ENCODE measurements at regions not wholly inside any gene's neighbourhood (a gene's known extent, or its start where the extent isn't known, plus 50 kb on each side); places are given as distances from the start of the nearest gene placed in this dataset.
"Not testable (repeated sequence)": the region's sequence is repeated elsewhere in the genome, so short reads cannot be mapped to it uniquely, and the experiment has no call there.

DNA sequence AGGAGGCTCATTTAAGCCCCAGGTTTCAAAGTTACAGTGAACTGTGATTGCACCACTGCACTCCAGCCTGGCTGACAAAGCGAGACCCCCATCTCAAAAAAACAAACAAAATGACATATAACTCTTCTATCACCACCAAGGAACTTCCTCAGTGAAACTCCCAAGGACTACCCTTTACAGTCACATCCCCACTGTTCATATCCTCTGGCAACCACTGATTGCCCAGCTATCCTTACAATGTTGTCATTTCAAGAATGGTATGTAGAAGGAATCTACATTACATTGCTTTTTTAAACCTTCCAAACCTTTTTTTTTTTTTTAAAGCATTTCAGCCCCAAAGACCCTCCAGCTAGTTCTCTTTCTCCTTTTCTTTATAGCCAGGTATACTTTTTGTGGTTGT is 123.1 kb upstream of the CARMIL1 start:
- H3K4me3 ChIP-seq (ENCODE audit: control insufficient read depth in 1 of 7, extremely low read depth in 1 of 7, insufficient read depth in 4 of 7, low read depth in 2 of 7, low read length in 6 of 7), result no peak overlapping the region
- CTCF ChIA-PET, result interaction anchor here (0.6 to 1.1 kb wide), 2 partner anchors 10 to 20 kb away, joined by 3 read pairs; no protein-coding TSS in a partner anchor
- no peak for DNase-seq
- H3K4me1 ChIP-seq (ENCODE audit: control extremely low read depth in 1 of 4, control insufficient read depth in 4 of 4, insufficient read depth in 4 of 4, low read length in 3 of 4), result peaks cover 10 to 22% (median 18%) of the 10 kb centered on the region in 4 experiments
- peaks cover 0 to 29% (median 11%) of the 10 kb centered on the region in 5 experiments for H3K9me3 ChIP-seq (ENCODE audit: control extremely low read depth in 1 of 5, control insufficient read depth in 4 of 5, insufficient read depth in 2 of 5, low read depth in 1 of 5, low read length in 4 of 5)
- WGBS (ENCODE audit: insufficient coverage), result no CpG with 5 or more reads among the region's 1 CpG
- POLR2A ChIA-PET, result no interaction called here
- H3K36me3 ChIP-seq (ENCODE audit: control insufficient read depth in 4 of 4, insufficient read depth in 4 of 4, low read length in 3 of 4), result peaks cover 0 to 29% (median 10%) of the 10 kb centered on the region in 4 experiments
- no peaks in the 10 kb centered on the region for H3K27me3 ChIP-seq (replicated peaks in 2 of 5; ENCODE audit: control insufficient read depth in 4 of 5, insufficient read depth in 5 of 5, low read length in 4 of 5)
- H3K27ac ChIP-seq (ENCODE audit: insufficient read depth in 1 of 2, low read depth in 1 of 2, low read length in 2 of 2, poor library complexity in 1 of 2, severe bottlenecking in 2 of 2), result no peak overlapping the region

DNA sequence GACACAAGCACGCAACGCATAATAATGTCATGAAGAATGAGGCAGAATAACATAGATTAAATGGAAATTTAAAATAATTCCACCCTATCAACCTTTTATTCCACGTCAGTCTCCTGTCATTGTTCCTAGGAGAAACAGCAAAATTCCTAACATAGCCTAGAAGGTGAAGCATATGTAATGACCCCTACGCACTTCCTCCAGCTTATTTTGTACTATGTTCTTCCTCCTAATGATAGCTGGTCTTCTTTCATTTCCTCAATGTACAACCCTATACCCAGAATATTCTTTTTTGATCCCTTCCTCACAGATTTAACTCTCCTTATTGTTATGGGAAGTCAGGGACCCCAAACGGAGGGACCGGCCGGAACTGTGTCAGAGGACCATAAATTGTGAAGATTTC is 122.0 kb upstream of the CARMIL1 start:
- H3K4me3 ChIP-seq (ENCODE audit: control insufficient read depth in 1 of 7, extremely low read depth in 1 of 7, insufficient read depth in 4 of 7, low read depth in 2 of 7, low read length in 6 of 7), result no peak overlapping the region
- 86% methylated on average over 1 of the region's 7 CpGs for WGBS (ENCODE audit: insufficient coverage)
- no peak for DNase-seq
- peaks cover 0 to 27% (median 11%) of the 10 kb centered on the region in 5 experiments for H3K9me3 ChIP-seq (ENCODE audit: control extremely low read depth in 1 of 5, control insufficient read depth in 4 of 5, insufficient read depth in 2 of 5, low read depth in 1 of 5, low read length in 4 of 5)
- peaks cover 0 to 31% (median 10%) of the 10 kb centered on the region in 4 experiments for H3K36me3 ChIP-seq (ENCODE audit: control insufficient read depth in 4 of 4, insufficient read depth in 4 of 4, low read length in 3 of 4)
- H3K27ac ChIP-seq (ENCODE audit: insufficient read depth in 1 of 2, low read depth in 1 of 2, low read length in 2 of 2, poor library complexity in 1 of 2, severe bottlenecking in 2 of 2), result no peak overlapping the region
- H3K4me1 ChIP-seq (ENCODE audit: control extremely low read depth in 1 of 4, control insufficient read depth in 4 of 4, insufficient read depth in 4 of 4, low read length in 3 of 4), result peaks cover 10 to 22% (median 18%) of the 10 kb centered on the region in 4 experiments
- CTCF ChIA-PET, result interaction anchor here (1.6 kb wide), 1 partner anchor 29 kb away, joined by 4 read pairs; no protein-coding TSS in a partner anchor
- POLR2A ChIA-PET, result no interaction called here
- H3K27me3 ChIP-seq (replicated peaks in 2 of 5; ENCODE audit: control insufficient read depth in 4 of 5, insufficient read depth in 5 of 5, low read length in 4 of 5), result no peaks in the 10 kb centered on the region

DNA sequence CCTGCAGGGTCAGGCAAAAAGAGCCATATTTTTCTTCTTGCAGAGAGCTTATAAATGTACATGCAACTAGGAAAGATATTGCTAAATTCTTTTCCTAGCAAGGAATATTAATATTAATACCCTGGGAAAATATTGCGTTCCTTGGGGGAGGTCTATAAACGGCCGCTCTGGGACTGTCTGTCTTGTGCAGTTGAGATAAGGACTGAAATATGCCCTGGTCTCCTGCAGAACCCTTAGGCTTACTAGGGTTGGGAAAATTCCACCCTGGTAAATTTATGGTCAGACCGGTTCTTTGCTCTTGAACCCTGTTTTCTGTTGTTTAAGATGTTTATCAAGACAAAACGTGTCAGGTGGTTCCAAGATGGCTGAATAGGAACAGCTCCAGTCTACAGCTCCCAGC is 121.3 kb upstream of the CARMIL1 start:
- Histone ChIP-seq H3K4me1 (ENCODE audit: control extremely low read depth in 1 of 4, control insufficient read depth in 4 of 4, insufficient read depth in 4 of 4, low read length in 3 of 4) (peaks cover 10 to 22% (median 18%) of the 10 kb centered on the region in 4 experiments), H3K27me3 (replicated peaks in 2 of 5; ENCODE audit: control insufficient read depth in 4 of 5, insufficient read depth in 5 of 5, low read length in 4 of 5) (no peaks in the 10 kb centered on the region), H3K9me3 (ENCODE audit: control extremely low read depth in 1 of 5, control insufficient read depth in 4 of 5, insufficient read depth in 2 of 5, low read depth in 1 of 5, low read length in 4 of 5) (peaks cover 0 to 24% (median 11%) of the 10 kb centered on the region in 5 experiments), H3K4me3 (ENCODE audit: control insufficient read depth in 1 of 7, extremely low read depth in 1 of 7, insufficient read depth in 4 of 7, low read depth in 2 of 7, low read length in 6 of 7) (no peak overlapping the region), H3K27ac (ENCODE audit: insufficient read depth in 1 of 2, low read depth in 1 of 2, low read length in 2 of 2, poor library complexity in 1 of 2, severe bottlenecking in 2 of 2) (no peak overlapping the region), H3K36me3 (ENCODE audit: control insufficient read depth in 4 of 4, insufficient read depth in 4 of 4, low read length in 3 of 4) (peaks cover 0 to 26% (median 5%) of the 10 kb centered on the region in 4 experiments)
- ChIA-PET CTCF (interaction anchor here (1.6 kb wide), 1 partner anchor 30 kb away, joined by 4 read pairs; no protein-coding TSS in a partner anchor), POLR2A (no interaction called here)
- WGBS (ENCODE audit: insufficient coverage), result 100% methylated on average over 4 of the region's 5 CpGs
- no peak for DNase-seq

DNA sequence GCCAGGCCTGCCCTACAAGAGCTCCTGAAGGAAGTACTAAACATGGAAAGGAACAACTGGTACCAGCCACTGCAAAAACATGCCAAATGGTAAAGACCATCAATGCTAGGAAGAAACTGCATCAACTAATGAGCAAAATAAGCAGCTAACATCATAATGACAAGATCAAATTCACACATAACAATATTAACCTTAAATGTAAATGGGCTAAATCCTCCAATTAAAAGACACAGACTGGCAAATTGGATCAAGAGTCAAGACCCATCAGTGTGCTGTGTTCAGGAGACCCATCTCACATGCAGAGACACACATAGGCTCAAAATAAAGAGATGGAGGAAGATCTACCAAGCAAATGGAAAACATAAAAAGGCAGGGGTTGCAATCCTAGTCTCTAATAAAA is 119.0 kb upstream of the CARMIL1 start:
- POLR2A ChIA-PET; CTCF ChIA-PET; H3K27ac ChIP-seq (ENCODE audit: insufficient read depth in 1 of 2, low read depth in 1 of 2, low read length in 2 of 2, poor library complexity in 1 of 2, severe bottlenecking in 2 of 2); H3K4me3 ChIP-seq (ENCODE audit: control insufficient read depth in 1 of 7, extremely low read depth in 1 of 7, insufficient read depth in 4 of 7, low read depth in 2 of 7, low read length in 6 of 7); DNase-seq; H3K27me3 ChIP-seq (replicated peaks in 2 of 5; ENCODE audit: control insufficient read depth in 4 of 5, insufficient read depth in 5 of 5, low read length in 4 of 5): not testable (repeated sequence)
- Histone ChIP-seq H3K9me3 (ENCODE audit: control extremely low read depth in 1 of 5, control insufficient read depth in 4 of 5, insufficient read depth in 2 of 5, low read depth in 1 of 5, low read length in 4 of 5) (peaks cover 0 to 18% (median 11%) of the 10 kb centered on the region in 5 experiments), H3K36me3 (ENCODE audit: control insufficient read depth in 4 of 4, insufficient read depth in 4 of 4, low read length in 3 of 4) (peaks cover 0 to 21% (median 1%) of the 10 kb centered on the region in 4 experiments), H3K4me1 (ENCODE audit: control extremely low read depth in 1 of 4, control insufficient read depth in 4 of 4, insufficient read depth in 4 of 4, low read length in 3 of 4) (peaks cover 4 to 13% (median 10%) of the 10 kb centered on the region in 4 experiments)

DNA sequence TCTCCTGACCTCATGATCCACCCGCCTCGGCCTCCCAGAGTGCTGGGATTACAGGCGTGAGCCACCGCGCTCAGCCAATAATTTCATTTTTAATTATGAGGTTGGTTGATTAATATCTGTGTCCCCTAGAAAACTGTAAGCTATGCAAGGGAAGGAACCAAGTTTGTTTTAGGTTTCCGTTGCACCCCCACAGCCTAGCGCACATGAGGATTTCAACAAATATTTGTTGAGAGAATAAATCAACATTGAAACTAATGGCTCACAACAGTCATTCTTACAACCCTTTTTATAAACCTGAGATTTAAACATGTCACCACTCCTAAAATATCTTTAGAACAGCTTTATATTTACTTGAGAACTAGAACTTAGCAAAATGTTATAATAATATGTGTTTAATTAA is 114.0 kb upstream of the CARMIL1 start:
- ChIA-PET CTCF (interaction anchor here (1.4 to 1.6 kb wide), 2 partner anchors 16 to 19 kb away, joined by 4 to 6 read pairs; no protein-coding TSS in a partner anchor), POLR2A (no interaction called here)
- Histone ChIP-seq H3K4me3 (ENCODE audit: control insufficient read depth in 1 of 7, extremely low read depth in 1 of 7, insufficient read depth in 4 of 7, low read depth in 2 of 7, low read length in 6 of 7) (peak overlapping the region in 6 of 7 experiments; percentile 59 to 91 (median 66)), H3K4me1 (ENCODE audit: control extremely low read depth in 1 of 4, control insufficient read depth in 4 of 4, insufficient read depth in 4 of 4, low read length in 3 of 4) (peaks cover 24 to 47% (median 33%) of the 10 kb centered on the region in 4 experiments), H3K27me3 (replicated peaks in 2 of 5; ENCODE audit: control insufficient read depth in 4 of 5, insufficient read depth in 5 of 5, low read length in 4 of 5) (no peaks in the 10 kb centered on the region), H3K9me3 (ENCODE audit: control extremely low read depth in 1 of 5, control insufficient read depth in 4 of 5, insufficient read depth in 2 of 5, low read depth in 1 of 5, low read length in 4 of 5) (no peaks in the 10 kb centered on the region), H3K36me3 (ENCODE audit: control insufficient read depth in 4 of 4, insufficient read depth in 4 of 4, low read length in 3 of 4) (peaks cover 0 to 2% (median 0%) of the 10 kb centered on the region in 4 experiments), H3K27ac (ENCODE audit: insufficient read depth in 1 of 2, low read depth in 1 of 2, low read length in 2 of 2, poor library complexity in 1 of 2, severe bottlenecking in 2 of 2) (peak overlapping the region; percentile 36 to 80)
- DNase-seq, result peak in 1 of 3 donors; percentile 52
- WGBS (ENCODE audit: insufficient coverage), result no CpG with 5 or more reads among the region's 7 CpGs

DNA sequence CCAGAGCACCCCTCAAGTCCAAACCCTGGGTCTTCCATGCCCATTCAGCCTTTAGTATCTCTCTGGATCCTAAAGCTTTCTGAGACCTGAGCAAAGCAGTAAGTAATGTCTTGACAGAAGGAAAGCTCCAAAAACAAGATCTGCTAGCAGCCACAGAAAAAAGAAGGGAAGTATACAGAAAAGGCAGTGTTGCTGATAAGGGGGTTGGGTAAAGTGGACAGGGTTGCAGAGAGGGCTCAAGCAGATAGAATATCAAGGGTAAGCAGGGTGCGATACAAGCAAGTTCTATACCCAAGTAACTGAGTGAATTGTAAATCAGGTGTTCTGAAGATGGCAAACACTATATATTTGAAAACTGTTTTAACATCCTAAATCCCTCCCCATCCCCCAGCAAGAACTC is 113.4 kb upstream of the CARMIL1 start:
- ChIA-PET CTCF (interaction anchor here (0.7 to 1.9 kb wide), 5 partner anchors 9 to 35 kb away, joined by 3 to 6 read pairs (median 4); no protein-coding TSS in a partner anchor), POLR2A (interaction anchor here (0.6 kb wide), 1 partner anchor 80 kb away, joined by 3 read pairs; no protein-coding TSS in a partner anchor)
- H3K4me3 ChIP-seq (ENCODE audit: control insufficient read depth in 1 of 7, extremely low read depth in 1 of 7, insufficient read depth in 4 of 7, low read depth in 2 of 7, low read length in 6 of 7), result peak overlapping the region in 6 of 7 experiments; percentile 59 to 91 (median 66)
- H3K27me3 ChIP-seq (replicated peaks in 2 of 5; ENCODE audit: control insufficient read depth in 4 of 5, insufficient read depth in 5 of 5, low read length in 4 of 5), result no peaks in the 10 kb centered on the region
- no peaks in the 10 kb centered on the region for H3K9me3 ChIP-seq (ENCODE audit: control extremely low read depth in 1 of 5, control insufficient read depth in 4 of 5, insufficient read depth in 2 of 5, low read depth in 1 of 5, low read length in 4 of 5)
- peaks cover 0 to 2% (median 0%) of the 10 kb centered on the region in 4 experiments for H3K36me3 ChIP-seq (ENCODE audit: control insufficient read depth in 4 of 4, insufficient read depth in 4 of 4, low read length in 3 of 4)
- peaks cover 27 to 51% (median 34%) of the 10 kb centered on the region in 4 experiments for H3K4me1 ChIP-seq (ENCODE audit: control extremely low read depth in 1 of 4, control insufficient read depth in 4 of 4, insufficient read depth in 4 of 4, low read length in 3 of 4)
- DNase-seq, result peak in 2 of 3 donors; percentile 57 to 73
- WGBS (ENCODE audit: insufficient coverage), result no CpG with 5 or more reads among the region's 1 CpG
- H3K27ac ChIP-seq (ENCODE audit: insufficient read depth in 1 of 2, low read depth in 1 of 2, low read length in 2 of 2, poor library complexity in 1 of 2, severe bottlenecking in 2 of 2), result peak overlapping the region; percentile 36 to 80

DNA sequence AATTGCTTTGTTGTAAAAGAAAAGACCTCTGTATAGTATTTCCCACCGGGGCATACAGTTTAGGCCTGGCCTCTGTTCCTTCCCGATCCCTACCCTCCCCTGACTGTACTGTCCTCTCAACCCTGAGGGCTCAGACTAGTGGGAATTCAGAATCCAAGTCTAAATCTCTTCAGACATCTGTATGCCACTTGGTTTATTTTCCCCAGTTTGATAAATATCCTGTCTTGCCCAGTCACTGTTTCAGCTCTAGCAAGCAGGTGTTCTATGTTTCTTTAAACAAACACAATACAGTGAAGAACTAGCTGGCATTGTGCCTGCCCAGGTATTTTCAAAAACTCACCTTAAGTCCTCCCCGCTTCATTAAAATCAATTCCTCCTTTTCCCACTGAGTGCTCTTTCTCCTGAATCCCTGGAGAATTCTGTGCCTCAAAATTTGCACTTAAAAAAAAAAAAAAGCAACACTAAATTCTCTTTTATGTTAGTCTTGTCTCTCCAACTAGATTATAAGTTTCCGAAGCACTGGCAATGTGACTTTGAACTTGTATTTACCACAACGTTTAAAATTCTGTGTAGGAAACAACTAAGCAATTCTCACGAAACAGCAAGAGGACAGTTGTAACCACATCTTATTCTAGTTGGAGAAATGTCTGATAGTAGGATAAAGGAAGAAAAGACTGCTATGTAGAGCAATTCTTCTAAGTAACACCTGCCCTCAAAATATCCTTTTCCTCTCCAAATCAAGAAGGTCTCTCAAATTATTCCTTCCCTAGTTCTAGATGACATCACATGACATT is 112.0 kb upstream of the CARMIL1 start:
- Histone ChIP-seq H3K27ac (ENCODE audit: insufficient read depth in 1 of 2, low read depth in 1 of 2, low read length in 2 of 2, poor library complexity in 1 of 2, severe bottlenecking in 2 of 2) (peak overlapping the region; percentile 64 to 80), H3K4me1 (ENCODE audit: control extremely low read depth in 1 of 4, control insufficient read depth in 4 of 4, insufficient read depth in 4 of 4, low read length in 3 of 4) (peaks cover 27 to 60% (median 37%) of the 10 kb centered on the region in 4 experiments), H3K36me3 (ENCODE audit: control insufficient read depth in 4 of 4, insufficient read depth in 4 of 4, low read length in 3 of 4) (no peaks in the 10 kb centered on the region), H3K9me3 (ENCODE audit: control extremely low read depth in 1 of 5, control insufficient read depth in 4 of 5, insufficient read depth in 2 of 5, low read depth in 1 of 5, low read length in 4 of 5) (no peaks in the 10 kb centered on the region), H3K27me3 (replicated peaks in 2 of 5; ENCODE audit: control insufficient read depth in 4 of 5, insufficient read depth in 5 of 5, low read length in 4 of 5) (no peaks in the 10 kb centered on the region), H3K4me3 (ENCODE audit: control insufficient read depth in 1 of 7, extremely low read depth in 1 of 7, insufficient read depth in 4 of 7, low read depth in 2 of 7, low read length in 6 of 7) (peak overlapping the region in 6 of 7 experiments; percentile 6 to 91 (median 66))
- CTCF ChIA-PET, result interaction anchor here (1.9 kb wide), 1 partner anchor 11 kb away, joined by 6 read pairs; no protein-coding TSS in a partner anchor
- POLR2A ChIA-PET, result no interaction called here
- peak in 1 of 3 donors; percentile 55 for DNase-seq
- WGBS (ENCODE audit: insufficient coverage), result 53% methylated on average over 5 of the region's 6 CpGs

Measured in common myeloid progenitor, CD34-positive (primary cell).